ENCODE measurements at regions not wholly inside any gene's neighbourhood (a gene's known extent, or its start where the extent isn't known, plus 50 kb on each side); places are given as distances from the start of the nearest gene placed in this dataset.

DNA sequence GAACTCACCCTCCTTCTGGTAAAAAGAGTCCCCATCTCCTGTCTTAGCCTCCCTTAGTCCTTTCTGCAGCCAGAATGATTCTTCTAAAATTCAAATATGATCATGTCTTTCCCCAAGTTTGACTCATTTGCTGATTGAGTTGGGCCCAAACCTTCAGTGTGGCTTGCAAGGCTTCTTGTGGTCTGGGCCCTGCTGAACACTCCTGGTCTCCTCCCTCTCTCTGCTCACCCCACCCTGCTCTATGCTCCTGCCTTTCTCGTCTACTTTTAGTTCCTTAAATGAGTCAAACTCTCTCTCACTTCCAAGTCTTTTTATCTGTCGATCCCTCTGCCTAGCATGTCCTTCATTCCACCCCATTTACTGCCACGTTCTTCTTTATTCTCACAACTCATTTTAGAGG, 72.6 kb downstream of the CCR1 start:
- no peak overlapping the region for H2AFZ ChIP-seq (ENCODE audit: low read length)
- H3K23me2 ChIP-seq (ENCODE audit: insufficient read length, low read depth, low read length, poor library complexity, severe bottlenecking): no peaks in the 10 kb centered on the region
- no peaks in the 10 kb centered on the region for H4K20me1 ChIP-seq (ENCODE audit: control insufficient read depth, insufficient read depth, insufficient read length)
- WGBS (ENCODE audit: extremely low coverage, insufficient read length, low lambda C conversion rate): no CpG with 5 or more reads among the region's 3 CpGs
- no peak overlapping the region for H4K91ac ChIP-seq (ENCODE audit: insufficient read length, low read depth, low read length)
- no peak overlapping the region for H2BK120ac ChIP-seq (ENCODE audit: low read depth, low read length, poor library complexity, severe bottlenecking)
- no peak overlapping the region for H4K5ac ChIP-seq (ENCODE audit: insufficient read length, low read depth, low read length)
- H3T11ph ChIP-seq (ENCODE audit: low read length): no peak overlapping the region
- H3K79me1 ChIP-seq (ENCODE audit: insufficient read depth, low read depth, low read length, poor library complexity, severe bottlenecking): no peaks in the 10 kb centered on the region
- no peaks in the 10 kb centered on the region for H3K79me2 ChIP-seq (ENCODE audit: insufficient read depth, low read length)
- H3K9me3 ChIP-seq (ENCODE audit: control insufficient read depth, low read depth, low read length): no peaks in the 10 kb centered on the region
- no peak overlapping the region for H3K18ac ChIP-seq (ENCODE audit: insufficient read length, low read depth, low read length)
- TF ChIP-seq, protein P1, sequence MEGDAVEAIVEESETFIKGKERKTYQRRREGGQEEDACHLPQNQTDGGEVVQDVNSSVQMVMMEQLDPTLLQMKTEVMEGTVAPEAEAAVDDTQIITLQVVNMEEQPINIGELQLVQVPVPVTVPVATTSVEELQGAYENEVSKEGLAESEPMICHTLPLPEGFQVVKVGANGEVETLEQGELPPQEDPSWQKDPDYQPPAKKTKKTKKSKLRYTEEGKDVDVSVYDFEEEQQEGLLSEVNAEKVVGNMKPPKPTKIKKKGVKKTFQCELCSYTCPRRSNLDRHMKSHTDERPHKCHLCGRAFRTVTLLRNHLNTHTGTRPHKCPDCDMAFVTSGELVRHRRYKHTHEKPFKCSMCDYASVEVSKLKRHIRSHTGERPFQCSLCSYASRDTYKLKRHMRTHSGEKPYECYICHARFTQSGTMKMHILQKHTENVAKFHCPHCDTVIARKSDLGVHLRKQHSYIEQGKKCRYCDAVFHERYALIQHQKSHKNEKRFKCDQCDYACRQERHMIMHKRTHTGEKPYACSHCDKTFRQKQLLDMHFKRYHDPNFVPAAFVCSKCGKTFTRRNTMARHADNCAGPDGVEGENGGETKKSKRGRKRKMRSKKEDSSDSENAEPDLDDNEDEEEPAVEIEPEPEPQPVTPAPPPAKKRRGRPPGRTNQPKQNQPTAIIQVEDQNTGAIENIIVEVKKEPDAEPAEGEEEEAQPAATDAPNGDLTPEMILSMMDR (conservative IDR thresholded peaks at IDR 0.05): no peak
- H2BK5ac ChIP-seq (ENCODE audit: insufficient read length, low read length): no peak overlapping the region
- no peaks in the 10 kb centered on the region for H3K4me1 ChIP-seq (ENCODE audit: insufficient read depth, low read length)
- H3K27me3 ChIP-seq (ENCODE audit: insufficient read depth, low read length): no peaks in the 10 kb centered on the region
- H2AK5ac ChIP-seq (ENCODE audit: insufficient read length, low read length): no peak overlapping the region
- no peak overlapping the region for H2BK15ac ChIP-seq (ENCODE audit: low read depth, low read length)
- H3K27ac Mint-ChIP-seq: no peak overlapping the region
- H3K9me3 Mint-ChIP-seq: no peaks in the 10 kb centered on the region
- H3K23ac ChIP-seq (ENCODE audit: insufficient read length, low read depth, low read length): no peak overlapping the region
- H4K8ac ChIP-seq (replicated peaks; ENCODE audit: insufficient read length, low read depth, low read length): no peak overlapping the region
- no peak overlapping the region for H2BK12ac ChIP-seq (ENCODE audit: insufficient read length, low read depth, low read length)
- no peak overlapping the region for H3K14ac ChIP-seq (ENCODE audit: insufficient read depth, low read length)
- no peak overlapping the region for H3K4ac ChIP-seq (ENCODE audit: low read depth, low read length)
- no peak overlapping the region for H3K56ac ChIP-seq (ENCODE audit: insufficient read length, low read depth, low read length)
- no peak overlapping the region for H3K27ac ChIP-seq (ENCODE audit: insufficient read length, low read depth, low read length)
- H3K27me3 Mint-ChIP-seq (ENCODE audit: low read depth): no peaks in the 10 kb centered on the region
- H3K9ac ChIP-seq (ENCODE audit: extremely low read depth, insufficient read length, low read length): no peak overlapping the region
- H3K36me3 Mint-ChIP-seq (ENCODE audit: insufficient read depth in 1 of 3, low read depth in 3 of 3): no peaks in the 10 kb centered on the region
- H3K4me3 Mint-ChIP-seq: no peak overlapping the region
- no peak overlapping the region for H2BK20ac ChIP-seq (ENCODE audit: low read depth, low read length, poor library complexity, severe bottlenecking)
- H3K4me2 ChIP-seq (ENCODE audit: insufficient read depth, insufficient read length, low read length): no peak overlapping the region
- no peaks in the 10 kb centered on the region for H3K4me1 Mint-ChIP-seq
- no peak for DNase-seq

Data from H9 (cell line).